Left ventricle myocardium inferior (tissue), 1 donor: ENCODE measurements at regions not wholly inside any gene's neighbourhood (a gene's known extent, or its start where the extent isn't known, plus 50 kb on each side); places are given as distances from the start of the nearest gene placed in this dataset.
A peak's percentile ranks its signal among the peaks of the same experiment; 100 is the strongest.

ENCODE experiments used
- DNase-seq: peaks from one replicate; pipeline ENCODE4 v3.0.0-alpha.2; 2020
- H3K27ac ChIP-seq: fragments of 200-600 bp; replicated peaks from 2 replicates; pipeline ENCODE4 v1.8.0; 2021
- H3K27me3 ChIP-seq: fragments of 200-600 bp; 2 replicates; pipeline ENCODE4 v1.8.0; 2021; ENCODE audit warnings: low read depth
- H3K36me3 ChIP-seq: fragments of 200-600 bp; 2 replicates; pipeline ENCODE4 v1.8.0; 2021
- H3K4me1 ChIP-seq: fragments of 200-600 bp; 2 replicates; pipeline ENCODE4 v1.8.0; 2021
- H3K4me3 ChIP-seq: fragments of 200-600 bp; 2 replicates; pipeline ENCODE4 v1.8.0; 2021; ENCODE audit warnings: mild to moderate bottlenecking, moderate library complexity
- H3K9me3 ChIP-seq: fragments of 200-600 bp; replicated peaks from 2 replicates; pipeline ENCODE4 v1.8.0; 2021
- intact Hi-C: fragments of 100-400 bp; cut with micrococcal nuclease; formaldehyde crosslinking; loops from one replicate; pipeline ENCODE4 v1.11.0; 2022
- TF ChIP-seq, protein P1 (sequence below): fragments of 200-600 bp; IDR thresholded peaks from 2 replicates; pipeline ENCODE4 v1.8.0; 2021; ENCODE audit warnings: antibody characterized with exemption, mild to moderate bottlenecking, borderline replicate concordance
- donor health status: DM: no; HTN: yes; CAD: no; lungs with severe emphysema.

DNA sequence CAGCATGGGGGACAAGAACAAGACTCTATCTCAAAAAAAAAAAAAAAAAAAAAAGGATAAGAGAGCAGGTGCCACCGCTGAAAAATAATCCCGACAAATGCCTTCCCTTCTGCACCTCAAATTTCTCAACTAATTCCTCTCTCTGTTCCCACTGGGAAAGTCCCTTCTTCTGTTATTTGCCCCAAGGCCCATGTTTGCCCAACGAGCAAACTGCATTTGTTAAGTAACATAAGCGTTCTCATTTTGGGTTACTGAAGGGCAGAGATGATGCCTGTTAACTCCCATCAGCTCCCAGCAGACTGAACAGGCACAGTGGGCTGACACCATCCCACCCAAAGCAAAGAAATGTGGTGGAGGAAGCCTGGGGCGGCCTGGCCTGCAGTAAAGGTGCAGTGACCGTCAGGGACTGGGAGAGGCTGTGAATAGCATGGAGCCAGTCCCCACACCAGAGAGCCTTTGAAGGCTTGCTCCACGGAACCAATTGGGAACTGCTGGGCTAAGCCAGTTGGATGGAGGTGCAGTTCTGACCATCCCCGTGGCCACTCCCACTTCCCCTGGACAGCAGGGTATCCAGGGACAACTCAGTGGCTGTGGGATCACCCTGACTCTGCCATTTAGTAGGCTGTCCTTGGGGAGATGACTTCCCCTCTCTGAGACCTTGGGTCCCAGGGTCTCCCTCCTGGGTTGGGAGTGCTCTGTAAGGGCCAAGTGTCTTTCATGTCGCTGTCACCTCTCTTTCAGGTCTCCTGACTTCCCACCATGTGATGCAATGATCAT is 149.7 kb upstream of the IER5L start:
- no peak for DNase-seq
- peaks cover 48% of the 10 kb centered on the region for H3K4me1 ChIP-seq
- no peaks in the 10 kb centered on the region for H3K27me3 ChIP-seq
- H3K4me3 ChIP-seq, result no peak overlapping the region
- no peaks in the 10 kb centered on the region for H3K36me3 ChIP-seq
- peaks cover 15% of the 10 kb centered on the region for H3K9me3 ChIP-seq
- peak overlapping the region; percentile 57 for H3K27ac ChIP-seq
- intact Hi-C loops, result no loop called here
- TF ChIP-seq, protein P1, sequence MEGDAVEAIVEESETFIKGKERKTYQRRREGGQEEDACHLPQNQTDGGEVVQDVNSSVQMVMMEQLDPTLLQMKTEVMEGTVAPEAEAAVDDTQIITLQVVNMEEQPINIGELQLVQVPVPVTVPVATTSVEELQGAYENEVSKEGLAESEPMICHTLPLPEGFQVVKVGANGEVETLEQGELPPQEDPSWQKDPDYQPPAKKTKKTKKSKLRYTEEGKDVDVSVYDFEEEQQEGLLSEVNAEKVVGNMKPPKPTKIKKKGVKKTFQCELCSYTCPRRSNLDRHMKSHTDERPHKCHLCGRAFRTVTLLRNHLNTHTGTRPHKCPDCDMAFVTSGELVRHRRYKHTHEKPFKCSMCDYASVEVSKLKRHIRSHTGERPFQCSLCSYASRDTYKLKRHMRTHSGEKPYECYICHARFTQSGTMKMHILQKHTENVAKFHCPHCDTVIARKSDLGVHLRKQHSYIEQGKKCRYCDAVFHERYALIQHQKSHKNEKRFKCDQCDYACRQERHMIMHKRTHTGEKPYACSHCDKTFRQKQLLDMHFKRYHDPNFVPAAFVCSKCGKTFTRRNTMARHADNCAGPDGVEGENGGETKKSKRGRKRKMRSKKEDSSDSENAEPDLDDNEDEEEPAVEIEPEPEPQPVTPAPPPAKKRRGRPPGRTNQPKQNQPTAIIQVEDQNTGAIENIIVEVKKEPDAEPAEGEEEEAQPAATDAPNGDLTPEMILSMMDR, result no peak

DNA sequence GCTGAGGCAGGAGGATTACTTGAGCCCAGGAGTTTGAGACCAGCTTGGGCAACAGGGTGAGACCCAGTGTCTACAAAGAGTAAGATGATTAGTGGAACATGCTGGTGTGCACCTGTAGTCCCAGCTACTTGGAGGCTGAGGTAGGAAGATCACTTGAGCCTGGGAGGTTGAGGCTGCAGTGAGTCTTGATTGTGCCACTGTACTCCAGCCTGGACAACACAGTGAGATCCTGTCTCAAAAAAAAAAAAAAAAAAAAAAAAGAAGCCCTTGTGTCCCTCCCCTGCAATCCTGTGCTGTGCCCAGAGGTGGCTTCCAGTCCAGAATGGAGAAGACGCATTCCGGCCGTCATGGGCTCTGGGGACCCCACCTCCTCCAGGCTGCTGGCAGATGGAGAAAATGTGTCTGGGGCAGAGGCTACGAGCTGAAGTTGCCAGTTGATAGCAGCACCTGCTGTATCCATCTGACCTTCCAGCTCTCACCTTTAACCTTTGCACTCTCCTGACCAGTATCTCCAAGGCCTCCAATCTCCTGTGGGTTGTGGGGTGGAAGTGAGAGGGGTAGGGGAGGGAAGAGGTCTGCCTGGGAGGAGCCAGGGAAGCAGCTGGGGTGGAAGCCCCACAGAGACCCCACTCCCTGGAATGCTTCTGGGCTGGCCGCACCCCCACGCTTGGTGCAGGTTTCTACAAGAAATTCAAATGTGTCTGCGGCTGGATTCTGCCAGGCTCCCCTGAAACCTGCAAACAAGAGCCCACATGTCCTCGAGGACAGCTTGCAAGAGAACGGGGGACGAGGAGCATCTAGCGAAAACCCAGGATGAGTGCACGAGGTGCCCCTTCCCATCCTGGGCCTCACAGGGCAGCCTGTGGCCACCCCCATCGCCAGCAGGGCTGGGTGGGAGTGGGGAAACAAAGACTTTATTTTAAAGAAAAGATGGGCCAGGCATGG is 148.3 kb upstream of the IER5L start:
- Histone ChIP-seq H3K9me3 (peaks cover 11% of the 10 kb centered on the region), H3K36me3 (no peaks in the 10 kb centered on the region), H3K27ac (no peak overlapping the region), H3K27me3 (no peaks in the 10 kb centered on the region), H3K4me3 (no peak overlapping the region), H3K4me1 (peaks cover 62% of the 10 kb centered on the region)
- TF ChIP-seq, protein P1, result no peak
- no peak for DNase-seq
- intact Hi-C loops, result no loop called here

DNA sequence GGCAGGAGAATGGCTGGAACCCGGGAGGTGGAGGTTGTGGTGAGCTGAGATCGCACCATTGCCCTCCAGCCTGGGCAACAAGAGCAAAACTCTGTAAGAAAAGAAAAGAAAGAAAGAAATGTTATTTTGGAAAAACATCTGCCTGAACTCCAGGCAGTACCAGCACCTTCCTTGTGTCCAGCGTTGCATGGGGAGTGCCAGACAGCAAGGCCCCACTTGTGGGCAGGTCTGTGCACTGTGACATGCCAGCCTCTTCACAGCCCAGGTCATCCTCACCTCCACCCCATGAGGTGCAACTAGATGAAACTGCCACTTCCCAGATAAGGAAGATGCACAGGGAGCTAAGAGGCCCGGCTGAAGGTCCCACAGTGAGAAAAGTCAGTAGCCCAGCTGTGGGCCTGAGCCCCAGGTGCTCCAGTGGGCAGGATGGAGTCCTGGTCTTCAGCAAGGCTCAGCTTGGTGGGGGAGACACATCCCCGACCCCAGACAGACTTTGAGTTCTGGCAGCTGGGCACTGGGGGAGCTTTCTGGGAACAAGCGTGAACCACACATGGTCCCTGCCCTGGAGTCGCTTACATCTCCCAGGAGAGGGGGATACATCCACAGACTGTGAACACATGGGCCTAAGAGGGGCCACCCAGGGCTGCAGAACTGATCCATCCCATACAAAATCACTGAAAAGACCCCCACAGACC is 146.9 kb upstream of the IER5L start:
- peaks cover 69% of the 10 kb centered on the region for H3K4me1 ChIP-seq
- no peak for DNase-seq
- H3K36me3 ChIP-seq, result no peaks in the 10 kb centered on the region
- no peaks in the 10 kb centered on the region for H3K9me3 ChIP-seq
- intact Hi-C loops, result no loop called here
- H3K27ac ChIP-seq, result no peak overlapping the region
- no peak overlapping the region for H3K4me3 ChIP-seq
- TF ChIP-seq, protein P1, result no peak
- H3K27me3 ChIP-seq, result no peaks in the 10 kb centered on the region

DNA sequence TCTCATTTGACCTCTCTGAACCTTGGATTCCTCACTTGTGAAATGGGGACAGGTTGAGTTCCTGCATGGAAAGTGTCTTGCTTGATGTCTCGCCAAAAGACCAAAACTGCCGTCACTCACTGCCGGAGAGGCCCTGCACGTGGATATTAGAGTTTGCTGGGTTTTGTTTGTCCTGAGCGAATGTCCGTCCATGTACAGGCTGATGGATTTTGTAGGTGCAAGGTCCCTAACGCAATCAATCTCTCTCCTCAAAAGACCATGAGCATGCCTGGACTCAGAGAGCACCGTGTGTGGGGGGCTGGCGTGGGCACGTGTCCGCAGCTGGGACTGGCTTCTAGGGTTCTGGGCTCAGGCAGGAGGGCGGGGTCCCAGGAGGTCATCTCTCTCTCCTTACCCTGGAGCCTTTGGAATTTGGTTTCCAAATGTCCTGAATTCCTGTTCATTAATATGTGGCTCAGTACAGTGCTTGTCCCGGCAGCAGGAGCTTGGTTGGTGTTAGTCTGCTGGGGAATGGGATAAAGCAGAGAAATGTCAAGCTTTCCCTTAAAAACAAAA is 146.0 kb upstream of the IER5L start:
- Histone ChIP-seq H3K27ac (peak overlapping the region; percentile 93), H3K4me3 (no peak overlapping the region), H3K9me3 (no peaks in the 10 kb centered on the region), H3K36me3 (no peaks in the 10 kb centered on the region), H3K27me3 (no peaks in the 10 kb centered on the region), H3K4me1 (peaks cover 71% of the 10 kb centered on the region)
- TF ChIP-seq, protein P1, result no peak
- intact Hi-C loops, result no loop called here
- no peak for DNase-seq

DNA sequence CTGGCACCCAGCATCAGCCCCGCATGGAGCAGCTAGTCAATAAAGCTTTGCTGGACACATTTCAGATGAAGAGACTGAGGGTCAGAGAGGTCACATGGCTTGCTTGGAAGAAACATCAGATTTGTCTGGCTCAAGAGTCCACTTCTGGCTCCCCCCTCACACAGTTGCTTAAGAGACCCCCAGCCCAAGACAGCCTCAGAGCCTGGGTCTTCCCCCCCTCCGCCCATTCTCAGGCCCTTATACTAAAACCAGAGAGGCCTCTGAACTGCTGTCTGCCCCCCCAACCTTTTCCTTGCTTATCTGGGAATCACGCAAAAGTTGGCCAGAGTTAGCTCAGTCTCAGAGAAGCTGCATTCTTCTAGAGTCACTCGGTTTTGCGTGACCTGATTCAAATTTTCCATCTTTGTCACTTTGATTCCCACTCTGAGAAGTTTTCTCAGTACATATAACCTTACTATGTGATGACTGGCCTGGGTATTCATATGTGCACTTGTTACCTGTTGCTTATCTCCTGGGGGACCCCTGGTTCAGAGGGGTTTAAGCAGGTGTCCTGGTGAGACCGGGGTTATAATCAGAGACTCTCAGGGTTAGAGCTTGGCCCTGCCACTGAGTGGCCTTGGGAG is 145.4 kb upstream of the IER5L start:
- Histone ChIP-seq H3K9me3 (no peaks in the 10 kb centered on the region), H3K27ac (peak overlapping the region; percentile 93), H3K36me3 (no peaks in the 10 kb centered on the region), H3K27me3 (no peaks in the 10 kb centered on the region), H3K4me1 (peaks cover 70% of the 10 kb centered on the region), H3K4me3 (no peak overlapping the region)
- TF ChIP-seq, protein P1, result no peak
- intact Hi-C loops, result no loop called here
- DNase-seq, result no peak
